SH-SY5Y (cell line): ENCODE measurements at regions not wholly inside any gene's neighbourhood (a gene's known extent, or its start where the extent isn't known, plus 50 kb on each side); places are given as distances from the start of the nearest gene placed in this dataset.

Experiments used
- GATA2 ChIP-seq: IDR thresholded peaks from 2 replicates; pipeline ENCODE4 v1.6.1; 2011; ENCODE audit warnings: mild to moderate bottlenecking, low read depth, low read length
- GATA3 ChIP-seq: IDR thresholded peaks from 2 replicates; pipeline ENCODE4 v1.6.1; 2011; ENCODE audit warnings: low read depth, mild to moderate bottlenecking, low read length, moderate library complexity

GRCh38 chr18:67980241-67980640 lies 463.7 kb upstream of the DSEL start:
- TF ChIP-seq GATA2, result no peak
- TF ChIP-seq GATA3, result no peak
